GM12878 (cell line): ENCODE measurements at regions not wholly inside any gene's neighbourhood (a gene's known extent, or its start where the extent isn't known, plus 50 kb on each side); places are given as distances from the start of the nearest gene placed in this dataset.

Experiments
- ATAC-seq: fragments of 200-7000 bp; cut with Tn5 transposase; 3 replicates; pipeline ENCODE4 v1.9.1; 2020; ENCODE audit warnings: mild to moderate bottlenecking, moderate library complexity
- BruUV-seq: library from RNA; stranded (reverse); fragments of 400-500 nt; replicated peaks from 2 replicates; lab custom pipeline; 2021; lab: Mats Ljungman, UMichigan
- CTCF ChIA-PET: fragments of 300-600 bp; sonication (Branson Sonifier 250); formaldehyde crosslinking; extraction: SDS; loops from one replicate; lab custom pipeline; 2021; ENCODE audit warnings: inconsistent platforms; lab: Yijun Ruan, JAX
- POLR2A ChIA-PET: fragments of 350-600 bp; formaldehyde crosslinking; extraction: SDS; loops from one replicate; lab custom pipeline; 2021; ENCODE audit warnings: inconsistent platforms; lab: Charles Lee
- RAD21 ChIA-PET: fragments of 300-600 bp; sonication (Branson Sonifier 250); formaldehyde crosslinking; loops from one replicate; lab custom pipeline; 2023; ENCODE audit warnings: antibody characterized with exemption; ENCODE audit not compliant: unreplicated experiment; lab: Charles Lee
- SMC1A ChIA-PET: fragments of 300-600 bp; sonication (Branson Sonifier 250); formaldehyde crosslinking; loops from one replicate; lab custom pipeline; 2023; ENCODE audit not compliant: unreplicated experiment, uncharacterized antibody; lab: Charles Lee
- DNase-seq: peaks from one replicate; pipeline ENCODE4 v3.0.0-alpha.2; 2011; ENCODE audit warnings: low read depth, low spot score
- FAIRE-seq: peaks from 3 replicates; lab custom pipeline; 2011; peaks lifted over from hg19 to GRCh38; lab: Jason Lieb, UNC
- H2AFZ ChIP-seq: 2 replicates; pipeline ENCODE4 v1.6.0; 2011; ENCODE audit warnings: low read depth, low read length, control low read depth; ENCODE audit not compliant: control insufficient read depth
- H3K27ac ChIP-seq: 2 replicates; pipeline ENCODE4 v1.5.1; 2011; ENCODE audit warnings: control low read depth; ENCODE audit not compliant: control insufficient read depth, insufficient read depth
- H3K27me3 ChIP-seq, 2 experiments: replicated peaks in 1 of 2; 2 replicates each; pipeline versions ENCODE4 v1.6.0 to v1.6.1; 2011; ENCODE audit warnings: low read length in 1 of 2; ENCODE audit not compliant: control insufficient read depth in 2 of 2, insufficient read depth in 2 of 2
- H3K36me3 ChIP-seq, 2 experiments: 2 replicates each; pipeline ENCODE4 v1.5.1; 2011; ENCODE audit warnings: low read length in 1 of 2; ENCODE audit not compliant: control insufficient read depth in 2 of 2, insufficient read depth in 2 of 2
- H3K4me1 ChIP-seq: 2 replicates; pipeline ENCODE4 v1.6.1; 2011; ENCODE audit warnings: mild to moderate bottlenecking, low read length, moderate library complexity, mixed read lengths; ENCODE audit not compliant: control insufficient read depth, insufficient read depth
- H3K4me2 ChIP-seq: 2 replicates; pipeline ENCODE4 v1.6.0; 2011; ENCODE audit warnings: control low read depth; ENCODE audit not compliant: control insufficient read depth, insufficient read depth
- H3K4me3 ChIP-seq: fragments of 200-600 bp; sonication (generic); 2 replicates; pipeline ENCODE4 v1.5.1; 2016
- H3K79me2 ChIP-seq: 2 replicates; pipeline ENCODE4 v1.6.0; 2011; ENCODE audit warnings: low read length; ENCODE audit not compliant: control insufficient read depth, insufficient read depth
- H3K9ac ChIP-seq: 2 replicates; pipeline ENCODE4 v1.8.0; 2011; ENCODE audit warnings: low read length, control low read depth, mixed read lengths; ENCODE audit not compliant: control insufficient read depth, insufficient read depth
- H3K9me3 ChIP-seq: replicated peaks from 3 replicates; pipeline ENCODE4 v1.5.1; 2011; ENCODE audit warnings: mild to moderate bottlenecking, low read length; ENCODE audit not compliant: control insufficient read depth, insufficient read depth
- H4K20me1 ChIP-seq: 2 replicates; pipeline ENCODE4 v1.6.0; 2011; ENCODE audit not compliant: control insufficient read depth, insufficient read depth
- ATF2 ChIP-seq: IDR thresholded peaks from 2 replicates; pipeline ENCODE4 v1.6.1; 2012; ENCODE audit warnings: low read length, inconsistent platforms
- CHD2 ChIP-seq: IDR thresholded peaks from 2 replicates; pipeline ENCODE4 v1.6.1; 2011; ENCODE audit warnings: low read depth, low read length, improper control_type of control experiment, borderline replicate concordance
- GATAD2B ChIP-seq: fragments of 450-650 bp; conservative IDR thresholded peaks from 2 replicates; pipeline ENCODE4 v1.6.1; 2017; ENCODE audit warnings: low read depth, mild to moderate bottlenecking, moderate library complexity
- MTA2 ChIP-seq: fragments of 450-650 bp; IDR thresholded peaks from 2 replicates; pipeline ENCODE4 v1.6.1; 2016; ENCODE audit warnings: low read depth, mild to moderate bottlenecking, moderate library complexity
- MYB ChIP-seq: fragments of 150-350 bp; IDR thresholded peaks from 2 replicates; pipeline ENCODE4 v1.6.1; 2014; ENCODE audit warnings: mild to moderate bottlenecking, low read depth, low read length, borderline replicate concordance
- PML ChIP-seq: IDR thresholded peaks from 2 replicates; pipeline ENCODE4 v1.6.1; 2012; ENCODE audit warnings: low read length, inconsistent platforms
- ZNF24 ChIP-seq: fragments of 450-650 bp; IDR thresholded peaks from 2 replicates; pipeline ENCODE4 v1.6.1; 2017; ENCODE audit warnings: antibody characterized with exemption, mild to moderate bottlenecking
- ZZZ3 ChIP-seq: IDR thresholded peaks from 2 replicates; pipeline ENCODE4 v1.6.1; 2011; ENCODE audit warnings: low read depth; ENCODE audit not compliant: control insufficient read depth, insufficient read length
- WGBS: methylation state at CpG from one replicate; pipeline ENCODE4 v1.1.6; 2016; ENCODE audit warnings: low lambda C conversion rate; ENCODE audit not compliant: insufficient replicate concordance, insufficient coverage; ENCODE audit errors: missing lambda C conversion rate; 5-methylcytosine and 5-hydroxymethylcytosine counted together
- in situ Hi-C: fragments of 300-500 bp; cut with MboI; formaldehyde crosslinking; loops from 9 replicates; pipeline ENCODE4 v1.14.3; 2018; ENCODE audit warnings: mixed read lengths
- intact Hi-C: fragments of 100-400 bp; cut with micrococcal nuclease; formaldehyde crosslinking; loops from one replicate; pipeline ENCODE4 v1.14.2; 2022; ENCODE audit not compliant: unreplicated experiment

- Histone ChIP-seq H3K79me2 (no peaks in the 10 kb centered on the region), H3K4me1 (no peaks in the 10 kb centered on the region), H3K4me2 (no peak overlapping the region), H3K27ac (no peak overlapping the region), H3K9me3 (no peaks in the 10 kb centered on the region), H4K20me1 (no peaks in the 10 kb centered on the region), H3K9ac (no peak overlapping the region), H3K36me3 (no peaks in the 10 kb centered on the region), H3K4me3 (no peak overlapping the region), H2AFZ (no peak overlapping the region), H3K27me3 (no peaks in the 10 kb centered on the region)
- ChIA-PET CTCF (no interaction called here), SMC1A (no interaction called here), RAD21 (no interaction called here), POLR2A (no interaction called here)
- ATAC-seq, result no peak
- no peak for DNase-seq
- no peak for FAIRE-seq
- intact Hi-C loops (no loop called here), in situ Hi-C loops (no loop called here)
- WGBS, result 17% methylated on average over 4 of the region's 4 CpGs
- no TSS peak for BruUV-seq
- TF ChIP-seq ATF2 (no peak), PML (no peak), ZZZ3 (no peak), ZNF24 (no peak), MTA2 (no peak), MYB (no peak), GATAD2B (no peak), CHD2 (no peak)
Measured at GRCh38 chr20:39503902-39504709, 542.0 kb downstream of the DHX35 start.
